Mucosa of descending colon (tissue), 3 donors: ENCODE measurements at regions not wholly inside any gene's neighbourhood (a gene's known extent, or its start where the extent isn't known, plus 50 kb on each side); places are given as distances from the start of the nearest gene placed in this dataset.
A peak's percentile ranks its signal among the peaks of the same experiment; 100 is the strongest.

Experiments used
- ATAC-seq: fragments of 200-7000 bp; cut with Tn5 transposase; one replicate; pipeline ENCODE4 v1.9.1; 2020; ENCODE audit warnings: mild to moderate bottlenecking, moderate library complexity
- DNase-seq, 3 donors: peaks; one replicate each; pipeline ENCODE4 v3.0.0-alpha.2; 2020
- H3K36me3 ChIP-seq: fragments of 200-600 bp; one replicate; pipeline ENCODE4 v1.8.0; 2021; ENCODE audit warnings: low read depth, mild to moderate bottlenecking
- H3K4me1 ChIP-seq: fragments of 200-600 bp; one replicate; pipeline ENCODE4 v1.8.0; 2021; ENCODE audit warnings: low read depth, mild to moderate bottlenecking
- H3K4me3 ChIP-seq: fragments of 200-600 bp; one replicate; pipeline ENCODE4 v1.8.0; 2021; ENCODE audit warnings: mild to moderate bottlenecking
- H3K9me3 ChIP-seq: fragments of 200-600 bp; one replicate; pipeline ENCODE4 v1.8.0; 2021; ENCODE audit warnings: mild to moderate bottlenecking
- intact Hi-C, 2 donors: fragments of 100-400 bp; cut with DNase I in 1 of 2; cut with micrococcal nuclease in 1 of 2; formaldehyde crosslinking; loops; one replicate each; pipeline versions ENCODE4 v1.11.0 to v1.11.1; 2022; cut with DNase I, micrococcal nuclease
- TF ChIP-seq, protein P1 (sequence below): fragments of 200-600 bp; IDR thresholded peaks from one replicate; pipeline ENCODE4 v1.8.0; 2022; ENCODE audit warnings: antibody characterized with exemption, mild to moderate bottlenecking
- donor health status: DM: no; HTN: no; CAD: no; lungs with moderate emphysema.
- donor health status: DM: no; HTN: no; CAD: no.
- donor health status: DM: no; HTN: yes; CAD: no.

DNA sequence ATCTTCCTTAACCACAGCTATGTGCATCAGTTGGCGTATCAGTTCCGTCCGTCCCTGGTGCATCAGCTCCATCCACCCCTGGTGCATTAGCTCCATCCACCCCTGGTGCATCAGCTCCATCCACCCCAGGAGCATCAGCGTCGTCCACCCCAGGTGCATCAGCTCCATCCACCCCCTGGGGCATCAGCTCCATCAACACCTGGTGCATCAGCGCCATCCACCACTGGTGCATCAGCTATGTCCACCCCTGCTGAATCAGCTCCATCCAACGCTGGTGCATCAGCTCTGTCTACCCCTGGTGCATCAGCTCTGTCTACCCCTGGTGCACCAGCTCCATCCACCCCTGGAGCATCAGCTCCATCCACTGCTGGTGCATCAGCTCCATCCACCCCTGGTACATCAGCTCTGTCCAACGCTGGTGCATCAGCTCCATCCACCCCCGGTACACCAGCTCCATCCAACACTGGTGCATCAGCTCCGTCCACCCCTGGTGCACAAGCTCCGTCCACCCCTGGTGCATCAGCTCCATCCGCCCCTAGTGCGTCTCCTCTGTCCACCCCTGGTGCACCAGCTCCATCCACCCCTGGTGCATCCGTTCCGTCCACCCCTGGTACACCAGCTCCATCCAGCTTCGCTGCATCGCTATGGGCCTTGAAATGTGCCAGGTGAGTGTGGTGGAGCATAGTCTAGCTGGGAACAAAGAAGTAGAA, 106.6 kb upstream of the ZBTB40 start:
- intact Hi-C loops: no loop called here
- peaks cover under 1% of the 10 kb centered on the region for H3K4me1 ChIP-seq

GRCh38 chr1:22347854-22348760, 103.5 kb upstream of the ZBTB40 start:
- Histone ChIP-seq H3K36me3 (no peaks in the 10 kb centered on the region), H3K4me3 (no peak overlapping the region), H3K9me3 (no peaks in the 10 kb centered on the region), H3K4me1 (peaks cover 3% of the 10 kb centered on the region)
- DNase-seq (no peak), ATAC-seq (peak; percentile 81)
- intact Hi-C loops: no loop called here
- TF ChIP-seq, protein P1, sequence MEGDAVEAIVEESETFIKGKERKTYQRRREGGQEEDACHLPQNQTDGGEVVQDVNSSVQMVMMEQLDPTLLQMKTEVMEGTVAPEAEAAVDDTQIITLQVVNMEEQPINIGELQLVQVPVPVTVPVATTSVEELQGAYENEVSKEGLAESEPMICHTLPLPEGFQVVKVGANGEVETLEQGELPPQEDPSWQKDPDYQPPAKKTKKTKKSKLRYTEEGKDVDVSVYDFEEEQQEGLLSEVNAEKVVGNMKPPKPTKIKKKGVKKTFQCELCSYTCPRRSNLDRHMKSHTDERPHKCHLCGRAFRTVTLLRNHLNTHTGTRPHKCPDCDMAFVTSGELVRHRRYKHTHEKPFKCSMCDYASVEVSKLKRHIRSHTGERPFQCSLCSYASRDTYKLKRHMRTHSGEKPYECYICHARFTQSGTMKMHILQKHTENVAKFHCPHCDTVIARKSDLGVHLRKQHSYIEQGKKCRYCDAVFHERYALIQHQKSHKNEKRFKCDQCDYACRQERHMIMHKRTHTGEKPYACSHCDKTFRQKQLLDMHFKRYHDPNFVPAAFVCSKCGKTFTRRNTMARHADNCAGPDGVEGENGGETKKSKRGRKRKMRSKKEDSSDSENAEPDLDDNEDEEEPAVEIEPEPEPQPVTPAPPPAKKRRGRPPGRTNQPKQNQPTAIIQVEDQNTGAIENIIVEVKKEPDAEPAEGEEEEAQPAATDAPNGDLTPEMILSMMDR: no peak

More for the DNA sequence above, 106.6 kb upstream of the ZBTB40 start:
- TF ChIP-seq, protein P1: no peak
- Histone ChIP-seq H3K36me3 (no peaks in the 10 kb centered on the region), H3K4me3 (no peak overlapping the region), H3K9me3 (no peaks in the 10 kb centered on the region)
- ATAC-seq (no peak), DNase-seq (no peak)

GRCh38 chr1:22349362-22350043, 102.1 kb upstream of the ZBTB40 start:
- H3K9me3 ChIP-seq: no peaks in the 10 kb centered on the region
- TF ChIP-seq, protein P1: no peak
- peaks cover 3% of the 10 kb centered on the region for H3K4me1 ChIP-seq
- no peaks in the 10 kb centered on the region for H3K36me3 ChIP-seq
- ATAC-seq: no peak
- DNase-seq: no peak
- H3K4me3 ChIP-seq: no peak overlapping the region
- intact Hi-C loops: no loop called here

GRCh38 chr1:22350171-22350923, 101.3 kb upstream of the ZBTB40 start:
- Histone ChIP-seq H3K4me1 (peaks cover 3% of the 10 kb centered on the region), H3K4me3 (no peak overlapping the region), H3K36me3 (no peaks in the 10 kb centered on the region), H3K9me3 (no peaks in the 10 kb centered on the region)
- ATAC-seq: peak; percentile 16
- no peak for DNase-seq
- intact Hi-C loops: no loop called here
- TF ChIP-seq, protein P1: no peak
